Endodermal cell (in vitro differentiated cells): ENCODE measurements at regions not wholly inside any gene's neighbourhood (a gene's known extent, or its start where the extent isn't known, plus 50 kb on each side); places are given as distances from the start of the nearest gene placed in this dataset.

Experiments used
- DNase-seq: peaks from one replicate; pipeline ENCODE4 v3.0.0-alpha.2; 2017
- H3K27ac ChIP-seq: 2 replicates; pipeline ENCODE4 v1.5.1; 2013; ENCODE audit warnings: mild to moderate bottlenecking, low read depth, low read length, moderate library complexity
- H3K27me3 ChIP-seq: 2 replicates; pipeline ENCODE4 v1.6.1; 2013; ENCODE audit warnings: mild to moderate bottlenecking, low read length, moderate library complexity; ENCODE audit not compliant: insufficient read depth, control insufficient read depth, poor library complexity, severe bottlenecking
- H3K36me3 ChIP-seq: 2 replicates; pipeline ENCODE4 v1.7.0; 2013; ENCODE audit warnings: mild to moderate bottlenecking, low read length, moderate library complexity; ENCODE audit not compliant: control insufficient read depth, insufficient read depth
- H3K4me1 ChIP-seq: one replicate; pipeline ENCODE4 v1.7.0; 2013; ENCODE audit warnings: low read length; ENCODE audit not compliant: control insufficient read depth, insufficient read depth
- H3K4me3 ChIP-seq: 2 replicates; pipeline ENCODE4 v1.5.1; 2013; ENCODE audit warnings: mild to moderate bottlenecking, low read length, moderate library complexity
- H3K9ac ChIP-seq: 2 replicates; pipeline ENCODE4 v1.6.1; 2013; ENCODE audit warnings: mild to moderate bottlenecking, low read length, moderate library complexity; ENCODE audit not compliant: poor library complexity, severe bottlenecking; ENCODE audit errors: extremely low read depth
- H3K9me3 ChIP-seq: 2 replicates; pipeline ENCODE4 v1.6.1; 2013; ENCODE audit warnings: mild to moderate bottlenecking, low read length, moderate library complexity; ENCODE audit not compliant: control insufficient read depth
- H3K27ac Mint-ChIP-seq: 2 replicates; pipeline ENCODE4 v1.8.0; 2020; ENCODE audit warnings: mixed read lengths
- H3K27me3 Mint-ChIP-seq: 2 replicates; pipeline ENCODE4 v1.8.0; 2021; ENCODE audit warnings: mild to moderate bottlenecking, mixed read lengths; ENCODE audit not compliant: insufficient read depth
- H3K36me3 Mint-ChIP-seq: 2 replicates; pipeline ENCODE4 v1.8.0; 2020; ENCODE audit warnings: low read depth, mixed read lengths
- H3K4me1 Mint-ChIP-seq: 2 replicates; pipeline ENCODE4 v1.8.0; 2020; ENCODE audit warnings: mixed read lengths
- H3K4me3 Mint-ChIP-seq: 2 replicates; pipeline ENCODE4 v1.8.0; 2020; ENCODE audit warnings: mild to moderate bottlenecking, moderate library complexity, mixed read lengths
- H3K9me3 Mint-ChIP-seq: 2 replicates; pipeline ENCODE4 v1.8.0; 2020; ENCODE audit warnings: mild to moderate bottlenecking, mixed read lengths
- CTCF ChIP-seq: fragments of 200-600 bp; sonication (generic); conservative IDR thresholded peaks from 2 replicates; pipeline ENCODE4 v1.5.0; 2021; ENCODE audit warnings: antibody characterized with exemption, mild to moderate bottlenecking
- WGBS, 2 experiments: methylation state at CpG; one replicate each; pipeline versions ENCODE4 v1.1.5 to v1.1.7; 2013; ENCODE audit warnings: missing lambda C conversion rate in 2 of 2, mixed read lengths in 1 of 2; ENCODE audit not compliant: insufficient coverage in 1 of 2, insufficient read length in 1 of 2; 5-methylcytosine and 5-hydroxymethylcytosine counted together

- Mint-ChIP-seq H3K27me3 (no peaks in the 10 kb centered on the region), H3K4me3 (no peak overlapping the region), H3K27ac (no peak overlapping the region), H3K4me1 (no peaks in the 10 kb centered on the region), H3K36me3 (no peaks in the 10 kb centered on the region), H3K9me3 (no peaks in the 10 kb centered on the region)
- TF ChIP-seq CTCF, result no peak
- Histone ChIP-seq H3K27ac (no peak overlapping the region), H3K4me1 (no peaks in the 10 kb centered on the region), H3K4me3 (no peak overlapping the region), H3K9ac (no peak overlapping the region), H3K27me3 (no peaks in the 10 kb centered on the region), H3K36me3 (no peaks in the 10 kb centered on the region), H3K9me3 (no peaks in the 10 kb centered on the region)
- WGBS, 2 experiments, result 89 to 100% methylated on average over 1 to 2 of the region's 2 CpGs
- no peak for DNase-seq
These were observed 1455.3 kb upstream of the FLRT2 start for GRCh38 chr14:84074626-84075025.

- Mint-ChIP-seq H3K27ac (no peak overlapping the region), H3K9me3 (peaks cover 18% of the 10 kb centered on the region), H3K27me3 (no peaks in the 10 kb centered on the region), H3K4me1 (no peaks in the 10 kb centered on the region), H3K36me3 (no peaks in the 10 kb centered on the region), H3K4me3 (no peak overlapping the region)
- 95 to 100% methylated on average over 1 of the region's 1 CpG for WGBS, 2 experiments
- Histone ChIP-seq H3K4me3 (no peak overlapping the region), H3K27ac (no peak overlapping the region), H3K9ac (no peak overlapping the region), H3K4me1 (no peaks in the 10 kb centered on the region), H3K9me3 (peaks cover 1% of the 10 kb centered on the region), H3K36me3 (no peaks in the 10 kb centered on the region), H3K27me3 (no peaks in the 10 kb centered on the region)
- DNase-seq, result no peak
- no peak for TF ChIP-seq CTCF
These were observed 1449.0 kb upstream of the FLRT2 start for GRCh38 chr14:84080944-84081343.

GRCh38 chr14:84084056-84084630, 1445.8 kb upstream of the FLRT2 start:
- Histone ChIP-seq H3K4me1 (no peaks in the 10 kb centered on the region), H3K36me3 (no peaks in the 10 kb centered on the region), H3K9me3 (peaks cover 5% of the 10 kb centered on the region), H3K4me3 (no peak overlapping the region), H3K27ac (no peak overlapping the region), H3K27me3 (no peaks in the 10 kb centered on the region), H3K9ac (no peak overlapping the region)
- no peak for DNase-seq
- no peak for TF ChIP-seq CTCF
- no peak overlapping the region for H3K27ac Mint-ChIP-seq
- H3K27me3 Mint-ChIP-seq, result no peaks in the 10 kb centered on the region
- no peaks in the 10 kb centered on the region for H3K36me3 Mint-ChIP-seq
- no peak overlapping the region for H3K4me3 Mint-ChIP-seq
- H3K9me3 Mint-ChIP-seq, result peaks cover 20% of the 10 kb centered on the region
- WGBS, 2 experiments, result 100% methylated on average over 1 of the region's 1 CpG
- no peaks in the 10 kb centered on the region for H3K4me1 Mint-ChIP-seq
